ENCODE measurements at regions not wholly inside any gene's neighbourhood (a gene's known extent, or its start where the extent isn't known, plus 50 kb on each side); places are given as distances from the start of the nearest gene placed in this dataset.

GRCh38 chr5:164358531-164359259 is 853.3 kb downstream of the MAT2B start:
- Mint-ChIP-seq H3K4me1 (no peaks in the 10 kb centered on the region), H3K4me3 (no peak overlapping the region), H3K27ac (no peak overlapping the region), H3K27me3 (ENCODE audit: low read depth in 3 of 3) (peaks cover 0 to 3% (median 2%) of the 10 kb centered on the region in 3 donors), H3K36me3 (no peaks in the 10 kb centered on the region), H3K9me3 (peaks cover 0 to 13% (median under 1%) of the 10 kb centered on the region in 6 donors)
- no peak for DNase-seq

GRCh38 chr5:164359260-164360255 is 854.1 kb downstream of the MAT2B start:
- Mint-ChIP-seq H3K27ac (no peak overlapping the region), H3K9me3 (peaks cover 0 to 13% (median under 1%) of the 10 kb centered on the region in 6 donors), H3K27me3 (ENCODE audit: low read depth in 3 of 3) (peaks cover 0 to 3% (median 2%) of the 10 kb centered on the region in 3 donors), H3K36me3 (no peaks in the 10 kb centered on the region), H3K4me3 (no peak overlapping the region), H3K4me1 (no peaks in the 10 kb centered on the region)
- DNase-seq, result no peak

GRCh38 chr5:164360589-164360988 is 855.2 kb downstream of the MAT2B start:
- Mint-ChIP-seq H3K27me3 (ENCODE audit: low read depth in 3 of 3) (peaks cover 0 to 3% (median 0%) of the 10 kb centered on the region in 3 donors), H3K36me3 (no peaks in the 10 kb centered on the region)

GRCh38 chr5:164361986-164362385 is 856.6 kb downstream of the MAT2B start:
- Mint-ChIP-seq H3K27me3 (ENCODE audit: low read depth in 3 of 3) (peaks cover 0 to 3% (median 0%) of the 10 kb centered on the region in 3 donors), H3K4me1 (no peaks in the 10 kb centered on the region), H3K36me3 (no peaks in the 10 kb centered on the region), H3K9me3 (peaks cover 0 to 14% (median 3%) of the 10 kb centered on the region in 6 donors), H3K27ac (no peak overlapping the region), H3K4me3 (no peak overlapping the region)
- no peak for DNase-seq

More at GRCh38 chr5:164360589-164360988, 855.2 kb downstream of the MAT2B start:
- H3K4me3 Mint-ChIP-seq, result no peak overlapping the region
- no peaks in the 10 kb centered on the region for H3K4me1 Mint-ChIP-seq
- no peak overlapping the region for H3K27ac Mint-ChIP-seq
- no peak for DNase-seq
- H3K9me3 Mint-ChIP-seq, result peaks cover 0 to 13% (median under 1%) of the 10 kb centered on the region in 6 donors

GRCh38 chr5:164362835-164363234 is 857.4 kb downstream of the MAT2B start:
- H3K27ac Mint-ChIP-seq, result no peak overlapping the region
- no peaks in the 10 kb centered on the region for H3K36me3 Mint-ChIP-seq
- no peak overlapping the region for H3K4me3 Mint-ChIP-seq
- H3K27me3 Mint-ChIP-seq (ENCODE audit: low read depth in 3 of 3), result peaks cover 0 to 3% (median 0%) of the 10 kb centered on the region in 3 donors
- H3K9me3 Mint-ChIP-seq, result peaks cover 0 to 14% (median 3%) of the 10 kb centered on the region in 6 donors
- DNase-seq, result no peak
- no peaks in the 10 kb centered on the region for H3K4me1 Mint-ChIP-seq

GRCh38 chr5:164364237-164365208 is 859.1 kb downstream of the MAT2B start:
- Mint-ChIP-seq H3K4me1 (no peaks in the 10 kb centered on the region), H3K27ac (no peak overlapping the region), H3K4me3 (no peak overlapping the region), H3K36me3 (no peaks in the 10 kb centered on the region), H3K27me3 (ENCODE audit: low read depth in 3 of 3) (no peaks in the 10 kb centered on the region), H3K9me3 (peaks cover 0 to 18% (median 2%) of the 10 kb centered on the region in 6 donors)
- DNase-seq, result no peak

- Mint-ChIP-seq H3K4me3 (no peak overlapping the region), H3K9me3 (peaks cover 0 to 25% (median 2%) of the 10 kb centered on the region in 6 donors), H3K27ac (no peak overlapping the region), H3K36me3 (no peaks in the 10 kb centered on the region), H3K4me1 (no peaks in the 10 kb centered on the region), H3K27me3 (ENCODE audit: low read depth in 3 of 3) (peaks cover 0 to 2% (median 0%) of the 10 kb centered on the region in 3 donors)
- DNase-seq, result no peak
Measured at GRCh38 chr5:164370841-164371240, 865.4 kb downstream of the MAT2B start.

- no peak for DNase-seq
- Mint-ChIP-seq H3K4me3 (no peak overlapping the region), H3K27me3 (ENCODE audit: low read depth in 3 of 3) (peaks cover 0 to 2% (median 0%) of the 10 kb centered on the region in 3 donors), H3K4me1 (no peaks in the 10 kb centered on the region), H3K36me3 (no peaks in the 10 kb centered on the region), H3K9me3 (peaks cover 0 to 17% (median 0%) of the 10 kb centered on the region in 6 donors), H3K27ac (no peak overlapping the region)
Measured at GRCh38 chr5:164372892-164373291, 867.5 kb downstream of the MAT2B start.

GRCh38 chr5:164373876-164374275 is 868.5 kb downstream of the MAT2B start:
- Mint-ChIP-seq H3K4me3 (no peak overlapping the region), H3K9me3 (peaks cover 0 to 19% (median 4%) of the 10 kb centered on the region in 6 donors), H3K27me3 (ENCODE audit: low read depth in 3 of 3) (peaks cover 0 to 2% (median 0%) of the 10 kb centered on the region in 3 donors), H3K27ac (no peak overlapping the region), H3K36me3 (no peaks in the 10 kb centered on the region), H3K4me1 (no peaks in the 10 kb centered on the region)
- DNase-seq, result no peak

GRCh38 chr5:164375051-164375450 is 869.6 kb downstream of the MAT2B start:
- DNase-seq, result no peak
- Mint-ChIP-seq H3K9me3 (peaks cover 0 to 22% (median 7%) of the 10 kb centered on the region in 6 donors), H3K4me3 (no peak overlapping the region), H3K4me1 (no peaks in the 10 kb centered on the region), H3K27ac (no peak overlapping the region), H3K36me3 (no peaks in the 10 kb centered on the region), H3K27me3 (ENCODE audit: low read depth in 3 of 3) (peaks cover 0 to 2% (median 2%) of the 10 kb centered on the region in 3 donors)

GRCh38 chr5:164376843-164377242 is 871.4 kb downstream of the MAT2B start:
- H3K36me3 Mint-ChIP-seq, result no peaks in the 10 kb centered on the region
- H3K9me3 Mint-ChIP-seq, result peaks cover 0 to 15% (median 7%) of the 10 kb centered on the region in 6 donors
- H3K27me3 Mint-ChIP-seq (ENCODE audit: low read depth in 3 of 3), result peaks cover 0 to 2% (median 2%) of the 10 kb centered on the region in 3 donors
- no peaks in the 10 kb centered on the region for H3K4me1 Mint-ChIP-seq
- DNase-seq, result no peak
- no peak overlapping the region for H3K4me3 Mint-ChIP-seq
- H3K27ac Mint-ChIP-seq, result no peak overlapping the region

- Mint-ChIP-seq H3K9me3 (peaks cover 2 to 17% (median 7%) of the 10 kb centered on the region in 6 donors), H3K4me1 (no peaks in the 10 kb centered on the region), H3K36me3 (no peaks in the 10 kb centered on the region), H3K27me3 (ENCODE audit: low read depth in 3 of 3) (peaks cover 0 to 2% (median 0%) of the 10 kb centered on the region in 3 donors), H3K27ac (no peak overlapping the region), H3K4me3 (no peak overlapping the region)
- DNase-seq, result no peak
Measured at GRCh38 chr5:164377746-164378145, 872.3 kb downstream of the MAT2B start.

GRCh38 chr5:164383662-164384061 is 878.2 kb downstream of the MAT2B start:
- Mint-ChIP-seq H3K4me1 (no peaks in the 10 kb centered on the region), H3K27ac (no peak overlapping the region), H3K27me3 (ENCODE audit: low read depth in 3 of 3) (peaks cover 0 to 2% (median 0%) of the 10 kb centered on the region in 3 donors), H3K36me3 (no peaks in the 10 kb centered on the region), H3K9me3 (peaks cover 3 to 25% (median 10%) of the 10 kb centered on the region in 6 donors), H3K4me3 (no peak overlapping the region)
- no peak for DNase-seq
